ENCODE measurements at regions not wholly inside any gene's neighbourhood (a gene's known extent, or its start where the extent isn't known, plus 50 kb on each side); places are given as distances from the start of the nearest gene placed in this dataset.

DNA sequence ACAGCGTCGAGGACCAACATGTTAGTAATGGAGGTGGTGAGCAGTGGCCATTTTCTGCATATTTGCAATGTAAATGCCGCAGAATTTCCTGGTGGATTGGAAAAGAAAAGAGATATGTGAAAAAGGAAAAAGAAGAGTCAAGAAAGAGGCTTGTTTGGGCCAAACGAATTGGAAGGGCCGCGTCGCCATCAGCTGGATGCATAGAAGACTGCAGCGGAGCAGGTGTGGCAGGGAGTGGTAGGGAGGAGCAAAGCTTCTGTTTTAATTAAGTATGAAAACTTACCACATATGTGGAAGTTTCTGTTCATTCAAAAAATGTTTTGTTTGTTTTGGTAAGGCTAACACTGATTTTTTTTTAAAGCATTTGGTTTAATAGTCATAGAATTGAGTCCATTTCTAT is 690.7 kb downstream of the NCAM2 start (continued):
- TF ChIP-seq WRNIP1 (IDR thresholded peaks at IDR 0.05; ENCODE audit: borderline replicate concordance, low read depth, low read length) (no peak), RBBP5 (conservative IDR thresholded peaks at IDR 0.05) (no peak), LARP7 (IDR thresholded peaks at IDR 0.05) (no peak), NR2C2 (IDR thresholded peaks at IDR 0.05; ENCODE audit: borderline replicate concordance, control insufficient read depth, insufficient read length, low read depth) (no peak), SREBF1 (IDR thresholded peaks at IDR 0.05; ENCODE audit: low read length) (no peak), TBL1XR1 (IDR thresholded peaks at IDR 0.05; ENCODE audit: low read depth, low read length) (no peak), SMAD5 (IDR thresholded peaks at IDR 0.05; ENCODE audit: low read depth) (no peak), POLR2A (IDR thresholded peaks at IDR 0.05; ENCODE audit: low read depth, low read length) (no peak), ZNF207 (IDR thresholded peaks at IDR 0.05; ENCODE audit: borderline replicate concordance) (no peak)
- TF ChIP-seq, protein P1, sequence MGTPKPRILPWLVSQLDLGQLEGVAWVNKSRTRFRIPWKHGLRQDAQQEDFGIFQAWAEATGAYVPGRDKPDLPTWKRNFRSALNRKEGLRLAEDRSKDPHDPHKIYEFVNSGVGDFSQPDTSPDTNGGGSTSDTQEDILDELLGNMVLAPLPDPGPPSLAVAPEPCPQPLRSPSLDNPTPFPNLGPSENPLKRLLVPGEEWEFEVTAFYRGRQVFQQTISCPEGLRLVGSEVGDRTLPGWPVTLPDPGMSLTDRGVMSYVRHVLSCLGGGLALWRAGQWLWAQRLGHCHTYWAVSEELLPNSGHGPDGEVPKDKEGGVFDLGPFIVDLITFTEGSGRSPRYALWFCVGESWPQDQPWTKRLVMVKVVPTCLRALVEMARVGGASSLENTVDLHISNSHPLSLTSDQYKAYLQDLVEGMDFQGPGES (IDR thresholded peaks at IDR 0.05), result no peak
- TF ChIP-seq, protein P2, sequence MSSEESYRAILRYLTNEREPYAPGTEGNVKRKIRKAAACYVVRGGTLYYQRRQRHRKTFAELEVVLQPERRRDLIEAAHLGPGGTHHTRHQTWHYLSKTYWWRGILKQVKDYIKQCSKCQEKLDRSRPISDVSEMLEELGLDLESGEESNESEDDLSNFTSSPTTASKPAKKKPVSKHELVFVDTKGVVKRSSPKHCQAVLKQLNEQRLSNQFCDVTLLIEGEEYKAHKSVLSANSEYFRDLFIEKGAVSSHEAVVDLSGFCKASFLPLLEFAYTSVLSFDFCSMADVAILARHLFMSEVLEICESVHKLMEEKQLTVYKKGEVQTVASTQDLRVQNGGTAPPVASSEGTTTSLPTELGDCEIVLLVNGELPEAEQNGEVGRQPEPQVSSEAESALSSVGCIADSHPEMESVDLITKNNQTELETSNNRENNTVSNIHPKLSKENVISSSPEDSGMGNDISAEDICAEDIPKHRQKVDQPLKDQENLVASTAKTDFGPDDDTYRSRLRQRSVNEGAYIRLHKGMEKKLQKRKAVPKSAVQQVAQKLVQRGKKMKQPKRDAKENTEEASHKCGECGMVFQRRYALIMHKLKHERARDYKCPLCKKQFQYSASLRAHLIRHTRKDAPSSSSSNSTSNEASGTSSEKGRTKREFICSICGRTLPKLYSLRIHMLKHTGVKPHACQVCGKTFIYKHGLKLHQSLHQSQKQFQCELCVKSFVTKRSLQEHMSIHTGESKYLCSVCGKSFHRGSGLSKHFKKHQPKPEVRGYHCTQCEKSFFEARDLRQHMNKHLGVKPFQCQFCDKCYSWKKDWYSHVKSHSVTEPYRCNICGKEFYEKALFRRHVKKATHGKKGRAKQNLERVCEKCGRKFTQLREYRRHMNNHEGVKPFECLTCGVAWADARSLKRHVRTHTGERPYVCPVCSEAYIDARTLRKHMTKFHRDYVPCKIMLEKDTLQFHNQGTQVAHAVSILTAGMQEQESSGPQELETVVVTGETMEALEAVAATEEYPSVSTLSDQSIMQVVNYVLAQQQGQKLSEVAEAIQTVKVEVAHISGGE (CRISPR knock-in tag; IDR thresholded peaks at IDR 0.05), result no peak
